CD4-positive, alpha-beta T cell treated with Interleukin-15 for 1 hour (primary cell): ENCODE measurements at regions not wholly inside any gene's neighbourhood (a gene's known extent, or its start where the extent isn't known, plus 50 kb on each side); places are given as distances from the start of the nearest gene placed in this dataset.

ENCODE experiments used
- DNase-seq: peaks from one replicate; pipeline ENCODE4 v3.0.0-alpha.2; 2020

DNA sequence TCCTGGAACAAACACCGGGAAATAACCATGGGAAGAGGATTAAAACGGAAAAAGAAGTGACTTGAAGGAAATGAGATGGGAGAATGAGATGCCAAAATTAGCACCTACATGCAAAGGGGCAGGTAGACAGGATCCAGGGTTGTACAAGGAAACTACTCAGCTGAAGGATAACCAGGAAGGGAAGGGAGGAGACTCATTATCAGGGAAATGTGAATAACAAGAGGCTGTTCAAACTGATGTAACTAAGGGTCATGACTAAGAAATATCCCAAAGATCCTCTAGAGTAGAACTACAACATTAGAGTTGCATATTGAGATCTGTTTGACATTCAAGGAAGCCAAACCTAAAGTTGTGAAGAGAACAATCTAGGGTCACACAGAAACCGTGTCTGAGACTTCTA is 166.2 kb upstream of the SP8 start:
- DNase-seq = no peak

- no peak for DNase-seq
Observed at GRCh38 chr7:20954711-20955619, 168.3 kb upstream of the SP8 start.

GRCh38 chr7:20958572-20958971 is 171.9 kb upstream of the SP8 start:
- no peak for DNase-seq

DNA sequence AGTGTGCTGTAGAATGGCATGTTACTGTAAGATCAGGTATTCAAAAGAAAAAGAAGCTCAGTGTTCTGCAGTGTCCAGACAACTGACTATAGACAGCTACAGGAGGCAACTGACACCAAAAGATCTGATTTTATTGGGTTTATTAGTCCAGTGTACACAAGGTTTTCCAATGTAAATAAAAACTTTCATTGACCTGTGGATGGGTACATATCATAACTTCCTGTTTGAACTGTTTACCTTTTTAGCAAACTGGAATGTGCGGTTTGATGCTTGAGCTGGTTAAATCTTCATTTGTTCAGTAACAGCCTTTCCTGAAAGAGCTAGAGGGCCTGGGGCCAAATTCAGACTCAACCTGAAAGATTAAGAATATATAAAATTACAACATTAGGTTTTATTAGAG is 172.6 kb upstream of the SP8 start:
- no peak for DNase-seq

GRCh38 chr7:20963556-20964280 is 177.0 kb upstream of the SP8 start:
- no peak for DNase-seq

DNA sequence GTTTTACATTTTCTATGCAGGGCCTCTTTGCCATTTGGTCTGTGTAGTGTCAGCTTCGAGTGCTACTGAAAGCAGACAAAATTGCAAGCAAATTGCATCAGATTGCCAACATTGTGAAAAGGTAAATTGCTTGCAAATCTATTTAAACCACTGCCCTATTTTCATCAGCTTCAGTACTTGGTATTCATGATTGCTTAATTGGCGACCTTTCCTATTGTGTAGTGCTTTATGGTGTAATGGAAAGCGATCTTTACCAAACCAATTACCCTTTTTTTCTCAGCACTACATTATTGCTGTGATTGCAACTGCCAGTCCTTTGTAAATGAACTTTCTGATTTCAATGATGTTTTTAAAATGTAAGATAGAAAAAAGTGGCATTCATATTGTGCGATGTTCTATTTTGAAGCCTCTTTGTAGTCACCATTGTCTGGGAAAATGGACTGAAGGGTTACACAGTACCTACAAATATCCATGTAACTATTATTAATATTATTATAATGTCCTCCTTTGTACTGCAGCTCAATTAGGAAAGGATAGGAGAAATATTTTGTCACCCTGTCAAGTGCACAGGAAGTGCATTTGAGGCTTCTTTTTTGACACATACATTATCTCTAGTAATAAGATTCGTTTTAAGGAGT is 177.7 kb upstream of the SP8 start:
- no peak for DNase-seq

DNA sequence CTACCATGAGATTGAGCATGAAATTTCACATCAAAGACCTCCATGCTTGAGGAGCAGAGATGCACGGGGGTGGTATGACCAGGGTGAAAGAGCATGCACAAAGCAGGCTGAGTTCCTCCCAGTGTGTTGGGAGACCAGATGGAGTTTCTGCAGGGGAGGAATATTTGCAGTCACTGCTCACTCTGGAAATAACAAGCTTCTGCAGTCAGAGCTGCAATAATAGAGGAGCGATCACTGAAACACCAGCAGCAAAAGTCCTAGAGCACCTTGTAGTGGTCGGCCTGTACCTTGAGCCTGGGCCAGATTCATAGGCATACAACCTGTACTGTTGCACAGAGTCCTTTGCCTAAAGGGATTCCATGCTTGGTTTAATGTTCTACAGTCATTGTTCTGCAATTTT is 184.5 kb upstream of the SP8 start:
- no peak for DNase-seq

DNA sequence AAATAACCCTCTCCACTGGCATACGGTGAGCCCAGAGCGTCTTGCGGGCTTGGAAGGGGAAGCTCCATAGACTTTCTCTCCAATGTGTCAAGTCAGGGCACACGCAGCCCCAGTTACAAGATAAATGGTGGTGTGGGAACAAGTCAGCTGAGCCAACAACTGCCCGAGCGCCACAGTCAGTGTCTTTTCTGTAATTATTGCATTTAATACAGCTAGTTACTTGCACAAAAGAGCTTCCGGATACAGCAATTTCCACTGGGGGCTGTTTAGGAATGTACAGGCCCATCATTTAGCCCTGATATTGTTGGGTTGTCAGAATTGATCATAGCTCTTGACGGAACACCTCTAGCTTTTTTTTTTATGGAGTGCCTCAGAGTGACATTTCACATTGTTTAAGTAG is 193.5 kb upstream of the SP8 start:
- DNase-seq = no peak

DNA sequence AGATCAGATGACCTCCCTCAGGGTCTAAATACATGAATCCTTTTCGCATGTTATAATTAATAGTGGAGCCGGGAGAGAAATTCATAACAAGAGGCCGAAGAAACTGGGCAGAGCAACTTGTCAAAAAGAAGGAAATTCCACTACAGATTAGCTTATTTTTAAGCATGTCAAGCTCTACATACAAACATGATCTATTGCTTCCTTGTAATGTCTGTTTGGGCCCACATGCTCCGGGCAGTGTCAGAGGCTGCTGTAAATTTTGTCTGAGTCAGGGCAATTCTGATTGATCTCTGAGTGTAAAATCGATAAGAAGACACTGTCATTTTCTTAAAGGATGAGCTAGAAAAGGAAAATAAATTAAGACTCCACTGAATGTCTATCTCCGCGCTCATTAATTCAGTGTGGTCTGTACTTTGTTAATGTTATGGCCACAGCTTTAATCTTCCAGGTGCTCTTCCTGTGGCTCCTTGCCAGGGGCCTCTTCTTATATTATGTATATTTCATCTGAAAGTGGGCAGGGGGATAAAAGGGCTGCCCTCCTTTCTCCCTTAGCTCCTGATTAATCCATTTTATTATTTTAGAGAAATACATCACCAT is 194.1 kb upstream of the SP8 start:
- DNase-seq = no peak

GRCh38 chr7:20988340-20988739 is 201.7 kb upstream of the SP8 start:
- no peak for DNase-seq

DNA sequence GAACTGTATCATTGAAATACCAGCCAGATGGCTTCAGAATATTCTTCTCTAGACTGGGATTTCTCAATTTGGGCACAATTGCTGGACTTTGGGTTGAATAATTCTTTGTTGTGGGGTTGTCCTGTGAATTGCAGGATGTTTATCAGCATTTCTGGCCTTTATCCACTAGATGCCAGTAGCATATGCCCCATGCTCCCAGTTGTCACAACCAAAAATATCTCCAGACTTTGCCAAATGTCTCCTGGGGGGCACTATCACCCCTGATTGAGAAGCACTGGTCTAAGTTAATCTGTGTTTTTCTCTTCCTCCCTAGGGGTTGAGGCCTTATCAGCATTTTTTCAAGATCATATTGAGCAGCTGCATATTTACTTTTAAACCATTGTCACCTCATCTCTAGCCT is 204.9 kb upstream of the SP8 start:
- no peak for DNase-seq

DNA sequence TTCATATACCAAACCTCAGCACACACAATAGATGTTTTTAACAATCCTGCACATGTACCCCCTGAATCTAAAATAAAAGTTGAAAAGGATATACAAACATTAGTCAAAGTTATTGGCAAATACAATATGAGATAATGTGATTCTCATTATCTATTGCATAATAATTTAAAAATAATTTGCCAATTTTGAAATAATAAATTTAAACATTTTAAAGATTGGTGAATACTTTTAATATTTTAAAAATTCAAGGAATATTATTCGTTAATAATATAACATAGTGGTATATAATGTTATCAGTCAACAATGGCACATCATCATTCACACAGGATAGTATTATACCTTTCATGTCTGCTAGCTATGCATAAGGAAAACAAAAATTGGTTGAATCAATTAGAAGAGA is 207.0 kb upstream of the SP8 start:
- DNase-seq = no peak

- no peak for DNase-seq
Observed at GRCh38 chr7:20998309-20998708, 211.6 kb upstream of the SP8 start.

DNA sequence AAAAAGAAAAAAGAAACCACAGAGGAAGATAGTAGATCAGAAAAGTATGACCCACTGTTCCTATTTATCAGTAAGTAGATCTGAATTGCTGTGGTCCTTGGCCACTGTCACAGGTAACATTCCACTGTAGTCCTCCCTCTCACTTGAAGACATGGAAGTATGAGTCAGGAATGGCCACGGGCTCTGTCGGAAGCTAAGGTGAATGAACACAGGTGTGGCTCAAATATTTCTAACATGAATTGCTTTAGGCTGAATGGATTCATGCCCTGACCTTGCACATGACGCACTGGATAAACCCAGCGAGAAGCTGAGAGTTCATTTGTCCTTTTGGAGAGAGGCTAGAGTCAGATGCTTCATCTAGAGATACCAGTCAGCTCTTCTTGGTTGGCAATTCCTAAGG is 224.5 kb upstream of the SP8 start:
- DNase-seq = no peak

DNA sequence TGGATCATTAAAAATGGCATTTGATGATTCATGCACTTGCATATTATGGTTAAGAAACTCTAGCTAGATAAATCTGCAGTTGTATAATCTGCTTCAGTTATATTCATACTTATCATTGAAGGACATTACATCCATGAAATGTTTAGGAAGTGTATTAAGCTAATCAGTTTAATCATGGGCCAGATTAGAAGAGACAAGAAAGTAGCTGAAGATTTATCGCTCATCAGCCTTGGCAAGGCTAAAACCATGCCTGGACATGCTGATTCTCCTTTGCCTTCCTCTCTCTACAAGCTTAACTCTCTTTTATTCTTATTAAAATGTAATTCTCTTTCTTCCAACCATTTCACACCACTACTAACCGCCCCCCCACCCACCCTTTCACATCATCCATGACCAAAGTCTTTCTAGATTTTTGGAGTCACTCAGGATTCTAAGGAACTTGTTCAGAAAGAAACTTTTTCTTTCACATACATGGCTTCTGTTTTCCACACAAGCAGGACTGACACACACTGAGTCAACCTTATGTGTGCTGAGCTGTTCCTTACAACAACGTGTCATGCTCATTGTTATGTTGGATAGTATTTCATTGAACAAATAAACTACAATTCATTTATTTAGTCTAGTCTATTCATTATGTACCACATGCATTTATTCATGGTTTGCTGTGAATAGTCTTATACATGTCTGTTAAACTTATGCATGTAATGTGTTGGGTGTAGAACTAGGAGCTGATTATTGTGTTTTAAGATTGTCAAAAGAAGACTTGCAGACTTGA is 227.3 kb upstream of the SP8 start:
- DNase-seq = no peak

GRCh38 chr7:21020667-21021066 is 234.0 kb upstream of the SP8 start:
- DNase-seq = no peak

- no peak for DNase-seq
Observed at GRCh38 chr7:21023841-21024484, 237.3 kb upstream of the SP8 start.

- no peak for DNase-seq
Observed at GRCh38 chr7:21024485-21024867, 237.8 kb upstream of the SP8 start.

DNA sequence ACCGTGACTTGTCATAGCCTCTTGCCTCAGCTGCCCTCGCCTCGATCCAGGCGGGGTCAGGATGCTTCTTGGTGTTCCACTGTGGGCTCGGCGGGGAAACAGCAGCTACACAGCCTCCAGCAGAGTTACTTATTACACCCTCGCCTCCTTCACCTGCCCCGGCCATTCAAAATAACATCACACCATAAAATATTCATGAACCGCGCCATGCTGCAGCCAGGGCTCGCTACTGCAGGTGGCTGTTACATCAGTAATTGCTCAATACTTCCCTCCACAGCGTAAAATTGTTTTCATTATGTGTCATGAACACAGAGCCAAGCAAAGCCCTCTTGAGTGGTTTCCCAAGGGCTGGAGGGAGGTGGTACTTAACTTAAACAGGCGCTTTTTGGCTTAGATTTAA is 241.5 kb upstream of the SP8 start:
- DNase-seq = no peak

DNA sequence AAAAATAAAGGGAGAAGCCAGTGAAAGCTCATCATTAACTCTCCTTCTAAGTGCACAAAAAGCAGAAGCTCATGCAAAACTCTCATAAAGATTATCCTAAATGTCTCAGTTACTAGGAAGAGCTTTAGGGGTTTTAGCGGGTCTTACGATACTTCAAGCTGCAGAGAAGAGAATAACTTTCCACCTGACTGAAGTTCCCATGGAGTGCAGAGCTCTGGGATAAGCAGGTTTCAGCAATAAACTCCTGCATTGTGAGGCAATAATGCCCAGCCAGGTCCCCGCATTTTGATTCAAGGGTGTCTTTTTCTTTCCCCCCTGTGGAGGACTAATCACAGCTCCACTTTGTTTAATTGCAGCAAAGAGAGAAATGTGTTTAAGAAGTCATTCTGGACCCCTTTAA is 241.9 kb upstream of the SP8 start:
- no peak for DNase-seq

GRCh38 chr7:21029006-21029405 is 242.3 kb upstream of the SP8 start:
- no peak for DNase-seq

DNA sequence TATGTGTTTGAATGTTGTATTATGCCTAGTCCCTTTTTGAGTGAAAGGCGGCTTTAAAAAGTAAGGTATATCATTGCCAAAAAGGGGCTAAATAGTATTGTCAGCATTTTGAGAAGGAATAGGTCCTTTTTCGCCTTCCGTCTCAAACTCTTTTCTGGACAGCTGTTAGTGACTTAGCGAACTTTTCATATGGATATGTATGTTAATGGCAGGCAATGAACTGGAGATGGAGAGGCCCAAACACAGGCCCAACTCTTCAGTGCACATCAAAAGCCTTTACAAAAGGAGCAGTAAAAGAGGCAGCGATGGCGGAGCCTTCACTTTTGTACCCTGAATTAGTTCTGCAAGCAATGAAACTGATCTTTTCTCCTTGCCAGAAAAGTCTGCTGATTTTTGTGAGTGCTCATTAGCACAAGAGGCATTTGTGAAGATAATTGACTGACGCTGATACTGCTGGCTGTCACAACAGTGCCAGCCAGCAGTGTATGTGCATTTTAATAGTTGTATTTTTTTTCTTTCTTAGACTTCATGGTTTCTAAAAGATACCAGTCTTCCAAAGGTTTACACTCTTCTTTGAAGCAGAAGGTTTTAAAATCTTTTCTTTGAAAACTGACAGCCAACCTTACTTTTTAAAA is 243.7 kb upstream of the SP8 start:
- DNase-seq = no peak
